NCI-H2227 treated with DMSO at 0.1 percent for 48 hours (cell line): ENCODE measurements at regions not wholly inside any gene's neighbourhood (a gene's known extent, or its start where the extent isn't known, plus 50 kb on each side); places are given as distances from the start of the nearest gene placed in this dataset.
"Not testable (repeated sequence)": the region's sequence is repeated elsewhere in the genome, so short reads cannot be mapped to it uniquely, and the experiment has no call there.

Experiments used
- DNase-seq: peaks from one replicate; lab custom pipeline; 2025; lab: John Stamatoyannopoulos, UW

DNA sequence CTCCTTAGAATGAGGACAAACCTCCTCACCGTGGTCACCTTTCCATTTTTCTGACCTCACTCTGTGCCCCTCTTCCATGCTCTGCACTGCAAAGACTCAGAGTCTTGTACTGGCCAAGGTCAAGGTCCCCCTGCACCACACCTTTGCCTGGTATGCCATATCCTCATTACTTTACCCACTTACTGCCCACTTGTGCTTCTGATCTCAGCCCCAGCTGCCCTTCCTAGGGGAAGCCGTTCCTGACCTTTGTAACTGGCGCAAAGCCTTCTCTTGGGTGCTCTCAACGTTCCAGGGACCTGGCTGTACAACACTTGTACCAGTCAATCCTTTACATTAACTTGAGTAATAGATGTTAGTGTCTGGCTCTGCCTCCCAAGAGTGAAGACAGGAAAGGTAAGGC is 256.0 kb downstream of the SV2B start:
- no peak for DNase-seq

DNA sequence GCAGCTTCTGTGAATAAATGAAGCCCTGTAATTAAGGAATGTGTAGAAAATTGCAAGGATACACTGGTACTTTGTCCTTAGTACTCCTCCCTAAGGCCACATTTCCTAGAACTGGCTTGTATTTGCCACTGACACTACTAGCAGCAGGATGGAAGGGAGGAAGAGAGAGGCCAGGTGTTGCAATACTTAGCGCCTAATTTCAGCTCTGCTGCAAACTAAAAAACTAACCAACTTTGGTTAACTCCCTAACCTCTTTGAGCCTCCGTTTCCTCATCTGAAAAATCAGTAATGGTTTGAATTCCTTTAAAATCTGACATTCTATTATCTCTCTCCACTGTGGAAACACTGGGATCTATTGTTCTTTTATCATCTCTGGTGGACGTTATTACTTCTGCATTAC is 257.0 kb downstream of the SV2B start:
- DNase-seq: no peak

DNA sequence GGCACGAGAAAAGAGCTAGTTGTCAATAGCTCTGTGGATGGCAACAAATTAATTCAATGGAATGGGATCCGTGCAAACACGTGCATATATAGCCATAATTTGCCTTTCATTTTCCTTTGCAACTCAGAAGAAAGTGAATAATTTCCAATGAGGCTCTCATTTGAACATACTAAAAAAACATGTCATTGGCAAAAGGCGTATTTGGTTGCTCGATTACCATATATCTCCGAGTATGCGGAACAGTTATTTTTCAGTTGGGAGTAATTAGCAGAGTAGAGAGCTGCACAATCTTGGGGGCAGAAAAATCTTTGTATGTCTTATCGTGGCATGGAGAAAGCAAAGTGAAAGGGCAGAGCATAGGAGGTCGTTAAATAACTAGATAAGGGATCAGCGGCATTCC is 257.4 kb downstream of the SV2B start:
- DNase-seq: no peak

- DNase-seq: no peak
Measured at GRCh38 chr15:91358405-91358804, 258.3 kb downstream of the SV2B start.

DNA sequence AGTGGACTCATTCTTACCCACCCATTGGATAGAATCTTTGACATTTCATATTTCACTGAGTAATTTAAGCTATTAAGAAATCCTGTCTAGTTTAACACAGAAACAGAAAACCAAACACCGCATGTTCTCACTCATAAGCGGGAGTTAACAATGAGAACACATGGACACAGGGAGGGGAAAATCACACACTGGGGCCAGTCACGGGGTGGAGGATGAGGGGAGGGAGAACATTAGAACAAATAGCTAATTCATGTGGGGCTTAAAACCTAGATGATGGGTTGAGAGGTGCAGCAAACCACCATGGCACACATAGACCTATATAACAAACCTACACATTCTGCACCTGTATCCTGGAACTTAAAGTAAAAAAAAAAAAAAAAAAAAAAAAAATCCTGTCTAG is 261.6 kb downstream of the SV2B start:
- not testable (repeated sequence) for DNase-seq

DNA sequence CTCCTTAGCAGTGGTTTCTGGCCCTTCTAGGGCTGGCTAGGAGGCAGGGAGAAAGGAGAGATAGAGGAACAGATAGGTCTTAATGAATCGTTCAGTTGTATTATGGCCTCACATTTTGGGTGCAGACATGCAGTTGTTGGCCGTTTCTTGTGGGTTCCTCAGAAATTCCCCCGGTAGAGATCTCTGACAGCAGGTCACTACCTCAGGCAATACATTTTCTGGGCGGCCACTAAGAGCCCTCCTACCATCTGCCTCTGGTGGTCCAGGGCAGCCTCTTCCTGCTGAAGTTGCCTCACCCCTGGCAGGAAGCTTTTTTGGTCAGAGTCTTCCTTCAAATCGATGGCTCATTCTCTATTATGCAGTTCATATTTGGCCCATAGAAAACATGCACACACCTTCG is 266.1 kb downstream of the SV2B start:
- no peak for DNase-seq

GRCh38 chr15:91368611-91369010 is 268.6 kb downstream of the SV2B start:
- no peak for DNase-seq

GRCh38 chr15:91369823-91370222 is 269.8 kb downstream of the SV2B start:
- DNase-seq: no peak

- not testable (repeated sequence) for DNase-seq
Measured at GRCh38 chr15:91371345-91371744, 271.3 kb downstream of the SV2B start.

GRCh38 chr15:91374336-91374735 is 274.3 kb downstream of the SV2B start:
- DNase-seq: no peak

GRCh38 chr15:91376038-91376437 is 276.0 kb downstream of the SV2B start:
- no peak for DNase-seq

DNA sequence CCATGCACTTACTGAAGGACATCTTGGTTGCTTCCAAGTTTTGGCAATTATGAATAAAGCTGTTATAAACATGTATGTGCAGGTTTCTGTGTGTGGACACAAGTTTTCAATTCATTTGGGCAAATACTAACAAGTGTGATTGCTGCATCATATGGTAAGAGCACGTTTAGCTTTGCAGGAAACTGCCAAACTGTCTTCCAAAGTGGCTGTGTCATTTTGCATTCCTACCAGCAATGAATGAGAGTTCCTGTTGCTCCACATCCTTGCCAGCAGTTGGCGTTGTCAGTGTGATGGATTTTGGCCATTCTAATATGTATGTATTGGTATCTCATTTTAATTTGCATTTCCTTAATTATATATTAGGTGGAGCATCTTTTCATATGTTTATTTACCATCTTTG is 280.1 kb downstream of the SV2B start:
- DNase-seq: no peak

DNA sequence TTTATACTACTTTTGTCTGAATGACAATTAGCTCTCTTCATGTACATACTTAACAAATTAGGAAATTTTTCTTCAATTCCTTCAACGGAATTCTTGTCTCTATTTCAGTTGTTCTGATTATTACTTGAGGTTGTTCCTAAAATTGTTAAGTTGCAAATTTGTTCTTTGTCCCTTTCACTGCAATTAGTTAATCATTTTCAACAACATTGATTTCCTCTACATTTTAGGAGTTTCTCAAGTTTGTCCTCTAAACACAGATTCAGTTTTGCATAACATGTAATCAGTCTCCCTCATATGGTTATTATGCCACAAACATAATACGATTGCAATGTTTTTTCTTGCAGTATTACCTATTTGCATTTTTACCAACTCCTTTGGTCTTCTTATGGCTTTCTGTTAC is 283.5 kb downstream of the SV2B start:
- DNase-seq: no peak

- no peak for DNase-seq
Measured at GRCh38 chr15:91384189-91384730, 284.2 kb downstream of the SV2B start.

DNA sequence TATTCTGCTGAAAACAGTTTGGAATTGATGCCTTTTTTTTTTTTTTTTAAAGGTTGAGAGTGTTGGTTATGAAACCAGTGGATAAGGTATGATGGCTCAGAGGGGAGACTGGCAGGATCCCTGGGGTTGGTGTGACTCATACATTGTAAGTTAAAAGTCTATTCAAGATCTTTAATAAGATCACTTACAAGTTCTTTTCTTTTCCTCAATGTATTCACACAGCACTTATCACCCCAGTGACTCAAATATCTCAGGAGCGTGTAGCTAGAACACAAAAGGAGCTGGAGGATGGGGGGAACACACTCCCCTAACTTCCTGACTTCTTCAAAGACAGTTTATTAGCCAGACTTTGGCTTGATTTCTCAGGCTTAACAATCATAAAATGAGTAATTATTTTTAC is 285.3 kb downstream of the SV2B start:
- peak; percentile 1 for DNase-seq

DNA sequence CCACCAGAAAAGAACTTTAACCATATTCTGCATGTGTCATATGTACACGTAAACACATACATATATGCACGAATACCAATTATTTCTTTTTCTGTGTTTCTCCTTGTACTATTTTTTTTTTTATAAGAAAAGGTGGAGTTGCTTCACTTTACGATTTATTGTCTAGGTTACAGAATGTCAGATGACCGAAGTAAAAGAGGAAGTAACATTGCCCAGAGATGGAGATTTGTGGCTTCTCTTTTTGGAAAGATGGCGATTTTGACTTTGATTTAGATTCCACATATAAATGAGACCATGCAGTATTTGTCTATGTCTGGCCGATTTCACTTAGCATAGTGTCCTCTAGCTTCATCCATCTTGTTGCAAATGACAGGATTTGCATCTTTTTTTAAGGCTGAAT is 293.1 kb downstream of the SV2B start:
- DNase-seq: no peak

DNA sequence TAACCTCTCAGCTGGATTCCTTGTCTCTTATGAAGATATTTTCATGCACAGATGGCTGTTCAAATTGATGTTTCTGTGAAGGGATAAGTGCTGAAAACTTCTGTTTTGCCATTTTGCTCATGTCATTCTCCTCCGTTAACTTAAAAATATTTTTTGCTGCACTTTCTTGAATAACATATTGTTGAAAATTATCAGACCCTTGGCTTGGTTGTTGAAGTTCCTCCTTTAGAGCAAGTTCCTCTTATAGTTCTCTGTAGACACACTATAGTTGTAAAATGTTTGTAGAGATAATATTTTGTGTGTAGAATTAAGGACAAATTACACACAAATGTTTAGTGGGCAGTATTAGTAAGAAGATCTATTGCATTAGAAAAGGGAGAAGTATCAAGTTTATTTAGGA is 300.4 kb downstream of the SV2B start:
- no peak for DNase-seq

DNA sequence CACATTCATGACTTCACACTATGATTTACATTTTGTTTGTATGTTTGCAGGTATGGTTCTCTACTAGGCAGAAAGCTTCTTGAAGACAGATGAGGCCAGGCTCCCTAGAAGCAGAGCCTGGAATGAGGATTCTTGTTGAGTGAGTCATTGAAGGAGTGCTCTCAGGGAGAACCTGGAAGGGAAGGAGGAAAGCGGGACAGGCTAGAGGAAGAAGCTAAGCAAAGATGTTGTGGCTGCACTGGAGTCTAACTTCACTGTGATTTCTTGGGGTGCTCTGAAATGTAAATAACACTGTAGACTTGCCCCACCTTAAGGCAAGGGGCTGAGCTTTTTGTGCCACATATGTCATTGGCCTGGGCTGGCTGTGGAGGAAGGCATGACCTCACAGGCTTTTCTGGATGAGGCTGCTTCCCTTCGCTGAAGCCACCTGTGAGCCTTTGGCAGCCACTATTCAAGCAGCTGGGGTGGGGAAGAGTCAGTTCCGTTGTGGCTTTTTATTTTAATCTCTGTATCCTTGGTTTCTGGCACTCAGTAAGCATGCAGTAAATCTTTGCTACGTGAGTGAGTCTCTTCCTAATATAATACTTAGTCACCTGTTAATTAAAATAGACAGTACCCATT is 307.3 kb downstream of the SV2B start:
- DNase-seq: no peak

DNA sequence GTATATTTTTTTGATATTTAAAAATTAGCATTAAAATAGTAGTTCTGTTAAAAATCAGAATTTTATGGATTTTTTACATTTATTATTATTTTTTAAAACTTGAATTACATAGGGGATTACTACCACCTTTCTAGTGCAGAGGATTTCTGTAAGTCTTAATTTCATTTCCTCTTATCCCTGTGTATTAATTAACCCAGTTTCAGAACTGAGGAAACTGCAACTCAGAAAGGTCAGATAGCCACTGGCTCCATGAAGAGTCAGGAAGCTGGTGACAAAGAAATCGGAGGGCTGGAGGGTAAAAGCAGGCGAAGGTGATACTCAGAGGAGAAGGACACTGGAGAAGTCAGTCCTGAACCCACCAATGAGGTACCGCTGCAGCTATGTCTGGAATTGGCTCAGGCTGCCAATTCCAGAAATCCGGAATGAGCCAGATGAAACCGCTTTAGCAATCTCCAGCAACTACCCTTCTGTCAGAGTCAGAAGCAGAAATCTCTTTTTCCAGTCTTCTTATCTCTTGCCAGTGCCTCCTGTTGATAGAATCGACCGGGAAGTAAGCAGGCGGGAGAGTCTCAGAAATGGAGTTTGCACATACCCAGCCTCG is 308.5 kb downstream of the SV2B start:
- no peak for DNase-seq

GRCh38 chr15:91409387-91409786 is 309.3 kb downstream of the SV2B start:
- DNase-seq: no peak

DNA sequence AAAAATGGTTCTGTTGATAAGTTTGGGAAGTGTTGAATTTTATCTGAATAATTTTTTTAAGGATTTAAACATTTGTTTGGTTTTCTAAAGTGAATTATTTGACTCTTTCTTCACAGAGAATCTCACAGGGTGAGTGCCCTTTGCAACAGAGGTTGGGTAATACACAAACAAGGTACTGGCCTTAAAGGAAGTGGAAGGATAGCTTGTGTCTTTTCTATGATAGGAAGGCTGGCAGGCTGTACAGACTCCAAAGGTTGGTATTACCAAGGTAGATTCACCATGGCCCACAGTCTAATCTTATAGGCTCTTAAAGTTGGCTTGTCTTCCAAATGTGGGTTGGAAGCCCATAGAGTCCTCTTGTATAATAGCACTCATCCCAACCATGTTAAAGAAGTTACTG is 311.5 kb downstream of the SV2B start:
- no peak for DNase-seq

DNA sequence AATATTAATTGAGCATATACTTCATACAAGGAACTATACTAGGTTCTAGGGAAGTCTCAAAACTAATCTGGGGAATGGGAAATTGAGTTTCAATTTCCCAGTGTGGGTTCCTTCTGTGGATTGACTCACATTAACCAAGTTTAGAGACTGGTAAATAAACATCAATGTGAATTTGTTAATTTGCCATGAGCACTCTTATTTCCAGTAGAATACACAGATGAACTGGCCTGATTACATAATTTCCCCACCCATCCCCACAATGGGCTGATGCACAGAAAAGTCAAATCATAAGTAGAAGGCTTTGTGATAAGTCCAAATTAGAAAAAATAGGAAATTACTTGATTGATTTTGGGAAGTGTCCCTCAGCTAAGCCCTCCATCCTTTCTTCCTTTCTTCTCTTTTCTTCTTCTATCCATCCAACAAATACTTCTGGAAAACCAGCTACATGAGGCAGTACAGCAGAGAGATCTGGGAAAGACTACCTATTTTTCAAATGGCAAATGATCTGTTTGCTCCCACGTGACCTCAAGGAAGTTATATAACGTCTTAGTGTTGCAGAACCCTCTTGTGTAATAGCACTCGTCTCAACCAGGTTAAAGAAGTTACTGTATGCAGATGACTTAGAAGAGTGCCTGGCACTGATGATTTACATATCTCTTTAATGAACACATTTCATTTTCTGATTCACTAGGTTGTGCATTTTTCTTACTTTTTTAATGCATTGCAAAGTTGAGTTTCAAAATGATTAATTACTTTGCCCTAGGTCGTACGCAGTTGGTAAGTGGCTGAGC is 312.3 kb downstream of the SV2B start:
- DNase-seq: no peak

DNA sequence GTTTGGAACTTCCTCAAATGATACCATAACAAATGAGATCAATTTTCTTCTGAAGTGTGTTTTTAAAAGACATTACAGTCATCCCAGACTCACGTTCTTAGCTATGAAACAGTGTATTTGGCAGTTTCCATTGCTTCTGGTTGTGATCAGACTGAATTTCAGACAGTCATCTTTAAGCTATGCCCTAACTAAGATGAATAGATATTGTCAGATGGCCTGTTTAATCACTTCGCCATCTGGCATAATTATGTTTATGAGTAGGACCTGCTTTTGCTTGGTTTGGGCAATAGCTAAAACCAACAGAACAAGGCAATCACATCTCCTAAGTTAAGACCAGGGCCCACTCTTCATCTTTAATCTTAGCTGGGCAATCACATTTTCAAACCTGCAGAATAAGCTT is 313.1 kb downstream of the SV2B start:
- no peak for DNase-seq
